Upper lobe of left lung (tissue), 6 donors: ENCODE measurements at regions not wholly inside any gene's neighbourhood (a gene's known extent, or its start where the extent isn't known, plus 50 kb on each side); places are given as distances from the start of the nearest gene placed in this dataset.

Experiments used
- ATAC-seq, 2 donors: fragments of 200-7000 bp; cut with Tn5 transposase; one replicate each; pipeline ENCODE4 v1.9.1; 2022; ENCODE audit warnings: mild to moderate bottlenecking in 2 of 2, moderate library complexity in 2 of 2; ENCODE audit not compliant: low FRiP score in 2 of 2
- DNase-seq, 2 donors: peaks; one replicate each; pipeline ENCODE4 v3.0.0-alpha.2; 2019 to 2020
- H3K27ac ChIP-seq, 4 donors: fragments of 200-600 bp; sonication (generic); one replicate each; pipeline ENCODE4 v1.5.1; 2016 to 2019
- H3K27me3 ChIP-seq, 4 donors: fragments of 200-600 bp; sonication (generic); one replicate each; pipeline ENCODE4 v1.5.1; 2017 to 2019
- H3K36me3 ChIP-seq, 4 donors: fragments of 200-600 bp; sonication (generic); one replicate each; pipeline ENCODE4 v1.5.1; 2016 to 2019
- H3K4me1 ChIP-seq, 4 donors: fragments of 200-600 bp; sonication (generic); one replicate each; pipeline ENCODE4 v1.5.1; 2018 to 2019
- H3K4me3 ChIP-seq, 4 donors: fragments of 200-600 bp; sonication (generic); one replicate each; pipeline ENCODE4 v1.5.1; 2017 to 2019; ENCODE audit warnings: mild to moderate bottlenecking in 2 of 4, moderate library complexity in 1 of 4
- H3K9me3 ChIP-seq, 4 donors: fragments of 200-600 bp; sonication (generic); one replicate each; pipeline ENCODE4 v1.5.1; 2018 to 2019
- CTCF ChIP-seq, 6 experiments: fragments of 450-650 bp in 4 of 6; fragments of 200-600 bp in 2 of 6; sonication (generic) in 2 of 6; IDR thresholded peaks; one replicate each; pipeline ENCODE4 v1.5.1; 2016 to 2019; ENCODE audit warnings: antibody characterized with exemption in 6 of 6
- EP300 ChIP-seq, 4 donors: sonication (generic); formaldehyde crosslinking; IDR thresholded peaks; one replicate each; pipeline ENCODE4 v1.5.1; 2017; ENCODE audit warnings: antibody characterized with exemption in 4 of 4, control low read depth in 2 of 4
- POLR2A ChIP-seq, 4 donors: fragments of 450-650 bp; IDR thresholded peaks; one replicate each; pipeline ENCODE4 v1.5.1; 2016 to 2017; ENCODE audit warnings: antibody characterized with exemption in 4 of 4, mild to moderate bottlenecking in 2 of 4
- POLR2AphosphoS5 ChIP-seq, 2 donors: sonication (generic); formaldehyde crosslinking; IDR thresholded peaks; one replicate each; pipeline ENCODE4 v1.5.1; 2017; ENCODE audit warnings: antibody characterized with exemption in 2 of 2
- WGBS, 2 donors: methylation state at CpG; one replicate each; pipeline ENCODE4 v1.1.5; 2017 to 2018; 5-methylcytosine and 5-hydroxymethylcytosine counted together
- donor health status: DM: no; HTN: no; CAD: no; lungs with moderate emphysema.
- donor health status: DM: no; HTN: yes; CAD: no; lungs with severe emphysema.

GRCh38 chr3:177601152-177601551 lies 403.9 kb upstream of the TBL1XR1 start:
- no peaks in the 10 kb centered on the region for H3K9me3 ChIP-seq
- H3K4me1 ChIP-seq: peaks cover 65 to 67% (median 67%) of the 10 kb centered on the region in 4 donors
- H3K36me3 ChIP-seq: no peaks in the 10 kb centered on the region
- DNase-seq: no peak
- no peak overlapping the region for H3K4me3 ChIP-seq
- no peak overlapping the region for H3K27ac ChIP-seq
- no peak for ATAC-seq
- no peaks in the 10 kb centered on the region for H3K27me3 ChIP-seq
- TF ChIP-seq POLR2A (IDR thresholded peaks at IDR 0.05): no peak
- TF ChIP-seq EP300 (IDR thresholded peaks at IDR 0.05): no peak
- no peak for TF ChIP-seq POLR2AphosphoS5 (IDR thresholded peaks at IDR 0.05)
- TF ChIP-seq CTCF (IDR thresholded peaks at IDR 0.05): no peak

- peak; percentile 33 to 44 for ATAC-seq
- Histone ChIP-seq H3K4me1 (peaks cover 50 to 55% (median 52%) of the 10 kb centered on the region in 4 donors), H3K9me3 (no peaks in the 10 kb centered on the region), H3K36me3 (no peaks in the 10 kb centered on the region), H3K27ac (peak overlapping the region in 3 of 4 donors; percentile 25 to 48 (median 36)), H3K4me3 (no peak overlapping the region), H3K27me3 (no peaks in the 10 kb centered on the region)
- WGBS, 2 donors: 40 to 50% methylated on average over 2 of the region's 2 CpGs
- TF ChIP-seq EP300 (IDR thresholded peaks at IDR 0.05) (no peak), POLR2A (IDR thresholded peaks at IDR 0.05) (no peak), POLR2AphosphoS5 (IDR thresholded peaks at IDR 0.05) (no peak), CTCF (IDR thresholded peaks at IDR 0.05) (no peak)
- DNase-seq: no peak
Measured at GRCh38 chr3:177602601-177603147, 405.4 kb upstream of the TBL1XR1 start.

- ATAC-seq: peak; percentile 36 to 56
- DNase-seq: no peak
Measured at GRCh38 chr3:177603148-177603603, 405.9 kb upstream of the TBL1XR1 start.

GRCh38 chr3:177604181-177604580 lies 406.9 kb upstream of the TBL1XR1 start:
- H3K9me3 ChIP-seq: no peaks in the 10 kb centered on the region
- no peak overlapping the region for H3K4me3 ChIP-seq
- DNase-seq: no peak
- H3K27me3 ChIP-seq: no peaks in the 10 kb centered on the region
- H3K36me3 ChIP-seq: no peaks in the 10 kb centered on the region
- no peak for ATAC-seq
- TF ChIP-seq POLR2A (IDR thresholded peaks at IDR 0.05): no peak
- TF ChIP-seq CTCF (IDR thresholded peaks at IDR 0.05): no peak
- TF ChIP-seq EP300 (IDR thresholded peaks at IDR 0.05): no peak
- TF ChIP-seq POLR2AphosphoS5 (IDR thresholded peaks at IDR 0.05): no peak
- H3K4me1 ChIP-seq: peaks cover 35 to 39% (median 38%) of the 10 kb centered on the region in 4 donors
- 91 to 97% methylated on average over 7 of the region's 7 CpGs for WGBS, 2 donors
- no peak overlapping the region for H3K27ac ChIP-seq

More at GRCh38 chr3:177603148-177603603, 405.9 kb upstream of the TBL1XR1 start:
- no peaks in the 10 kb centered on the region for H3K9me3 ChIP-seq
- no peaks in the 10 kb centered on the region for H3K27me3 ChIP-seq
- no peaks in the 10 kb centered on the region for H3K36me3 ChIP-seq
- H3K4me3 ChIP-seq: no peak overlapping the region
- 36 to 44% methylated on average over 2 of the region's 2 CpGs for WGBS, 2 donors
- no peak for TF ChIP-seq EP300 (IDR thresholded peaks at IDR 0.05)
- H3K4me1 ChIP-seq: peaks cover 45 to 49% (median 47%) of the 10 kb centered on the region in 4 donors
- peak overlapping the region in 3 of 4 donors; percentile 25 to 48 (median 36) for H3K27ac ChIP-seq

GRCh38 chr3:177606891-177607290 lies 409.6 kb upstream of the TBL1XR1 start:
- TF ChIP-seq EP300 (IDR thresholded peaks at IDR 0.05): no peak
- TF ChIP-seq POLR2A (IDR thresholded peaks at IDR 0.05): no peak
- no peak for TF ChIP-seq POLR2AphosphoS5 (IDR thresholded peaks at IDR 0.05)
- TF ChIP-seq CTCF (IDR thresholded peaks at IDR 0.05): no peak
- Histone ChIP-seq H3K4me1 (peaks cover 20 to 25% (median 22%) of the 10 kb centered on the region in 4 donors), H3K36me3 (no peaks in the 10 kb centered on the region), H3K27me3 (no peaks in the 10 kb centered on the region), H3K27ac (no peak overlapping the region), H3K9me3 (no peaks in the 10 kb centered on the region), H3K4me3 (no peak overlapping the region)
- 71 to 82% methylated on average over 4 of the region's 4 CpGs for WGBS, 2 donors
- ATAC-seq (no peak), DNase-seq (no peak)
